GM13977 (cell line): ENCODE measurements at regions not wholly inside any gene's neighbourhood (a gene's known extent, or its start where the extent isn't known, plus 50 kb on each side); places are given as distances from the start of the nearest gene placed in this dataset.

Experiments used
- DNase-seq: peaks from one replicate; pipeline ENCODE4 v3.0.0; 2012; ENCODE audit warnings: low spot score
- CTCF ChIP-seq: IDR thresholded peaks from 2 replicates; pipeline ENCODE4 v1.5.1; 2012; ENCODE audit warnings: mild to moderate bottlenecking, control low read depth; ENCODE audit not compliant: insufficient read depth; ENCODE audit errors: extremely low read depth, missing control alignments
- in situ Hi-C: fragments of 300-500 bp; cut with MboI; formaldehyde crosslinking; loops from one replicate; pipeline ENCODE4 v1.12.0; 2022; ENCODE audit warnings: low sequenced_read_pairs, low pct_unique_long_range_greater_than_20kb, mixed read lengths, inconsistent platforms; ENCODE audit not compliant: unreplicated experiment

- DNase-seq = no peak
- TF ChIP-seq CTCF = no peak
- in situ Hi-C loops = no loop called here
Measured at GRCh38 chr12:14264778-14265177, 100.7 kb upstream of the ATF7IP start.

- TF ChIP-seq CTCF = no peak
- in situ Hi-C loops = no loop called here
- no peak for DNase-seq
Measured at GRCh38 chr12:14268120-14268515, 97.4 kb upstream of the ATF7IP start.

- DNase-seq = no peak
- in situ Hi-C loops = no loop called here
- no peak for TF ChIP-seq CTCF
Measured at GRCh38 chr12:14270392-14270791, 95.1 kb upstream of the ATF7IP start.

- in situ Hi-C loops = no loop called here
- DNase-seq = no peak
- TF ChIP-seq CTCF = no peak
Measured at GRCh38 chr12:14272956-14273912, 92.2 kb upstream of the ATF7IP start.

- TF ChIP-seq CTCF = no peak
- in situ Hi-C loops = no loop called here
- no peak for DNase-seq
Measured at GRCh38 chr12:14273913-14274311, 91.6 kb upstream of the ATF7IP start.

- in situ Hi-C loops = no loop called here
- DNase-seq = no peak
- no peak for TF ChIP-seq CTCF
Measured at GRCh38 chr12:14275111-14275510, 90.4 kb upstream of the ATF7IP start.
